ENCODE measurements at regions not wholly inside any gene's neighbourhood (a gene's known extent, or its start where the extent isn't known, plus 50 kb on each side); places are given as distances from the start of the nearest gene placed in this dataset.
A peak's percentile ranks its signal among the peaks of the same experiment; 100 is the strongest.
"Not testable (repeated sequence)": the region's sequence is repeated elsewhere in the genome, so short reads cannot be mapped to it uniquely, and the experiment has no call there.

- Histone ChIP-seq H3K9ac (ENCODE audit: low read length) (no peak overlapping the region), H3K9me3 (ENCODE audit: insufficient read depth, low read length) (no peaks in the 10 kb centered on the region), H3K27ac (ENCODE audit: low read length) (no peak overlapping the region), H2AFZ (ENCODE audit: low read depth, low read length) (no peak overlapping the region), H3K27me3 (ENCODE audit: low read depth, low read length) (no peaks in the 10 kb centered on the region), H4K20me1 (ENCODE audit: insufficient read depth, low read length) (no peaks in the 10 kb centered on the region), H3K4me1 (ENCODE audit: low read length) (peaks cover under 1% of the 10 kb centered on the region), H3K79me2 (ENCODE audit: low read length) (no peaks in the 10 kb centered on the region), H3K36me3 (replicated peaks; ENCODE audit: low read depth, low read length) (no peaks in the 10 kb centered on the region), H3K4me2 (ENCODE audit: low read length) (no peak overlapping the region), H3K4me3 (ENCODE audit: low read length) (no peak overlapping the region)
- TF ChIP-seq EZH2phosphoT487 (IDR thresholded peaks at IDR 0.05; ENCODE audit: low read depth): no peak
- TF ChIP-seq, protein P1, sequence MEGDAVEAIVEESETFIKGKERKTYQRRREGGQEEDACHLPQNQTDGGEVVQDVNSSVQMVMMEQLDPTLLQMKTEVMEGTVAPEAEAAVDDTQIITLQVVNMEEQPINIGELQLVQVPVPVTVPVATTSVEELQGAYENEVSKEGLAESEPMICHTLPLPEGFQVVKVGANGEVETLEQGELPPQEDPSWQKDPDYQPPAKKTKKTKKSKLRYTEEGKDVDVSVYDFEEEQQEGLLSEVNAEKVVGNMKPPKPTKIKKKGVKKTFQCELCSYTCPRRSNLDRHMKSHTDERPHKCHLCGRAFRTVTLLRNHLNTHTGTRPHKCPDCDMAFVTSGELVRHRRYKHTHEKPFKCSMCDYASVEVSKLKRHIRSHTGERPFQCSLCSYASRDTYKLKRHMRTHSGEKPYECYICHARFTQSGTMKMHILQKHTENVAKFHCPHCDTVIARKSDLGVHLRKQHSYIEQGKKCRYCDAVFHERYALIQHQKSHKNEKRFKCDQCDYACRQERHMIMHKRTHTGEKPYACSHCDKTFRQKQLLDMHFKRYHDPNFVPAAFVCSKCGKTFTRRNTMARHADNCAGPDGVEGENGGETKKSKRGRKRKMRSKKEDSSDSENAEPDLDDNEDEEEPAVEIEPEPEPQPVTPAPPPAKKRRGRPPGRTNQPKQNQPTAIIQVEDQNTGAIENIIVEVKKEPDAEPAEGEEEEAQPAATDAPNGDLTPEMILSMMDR (IDR thresholded peaks at IDR 0.05; ENCODE audit: low read depth, low read length): no peak
Observed at GRCh38 chr12:90695415-90695814, 259.6 kb downstream of the CCER1 start.

DNA sequence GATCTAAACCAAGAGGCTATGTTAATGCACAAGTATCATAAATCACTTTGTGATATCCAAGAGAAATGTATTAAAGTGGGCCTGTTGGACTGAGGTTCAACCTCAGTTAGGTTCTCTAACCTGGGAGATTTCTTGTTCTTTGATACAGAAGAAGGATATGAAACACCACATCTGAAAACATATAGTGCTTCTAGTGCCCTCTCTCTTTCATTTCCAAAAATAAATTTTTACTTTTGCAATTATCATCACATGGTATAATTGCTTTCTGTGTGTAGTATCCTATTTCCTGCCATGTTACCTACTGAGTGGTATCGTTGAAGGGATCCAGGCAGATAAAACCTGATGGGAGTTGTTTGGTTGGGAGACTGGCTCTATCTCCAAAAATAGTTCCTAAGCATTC, 264.9 kb downstream of the CCER1 start:
- no peaks in the 10 kb centered on the region for H4K20me1 ChIP-seq (ENCODE audit: insufficient read depth, low read length)
- H3K27me3 ChIP-seq (ENCODE audit: low read depth, low read length): no peaks in the 10 kb centered on the region
- no peak overlapping the region for H3K4me3 ChIP-seq (ENCODE audit: low read length)
- no peak overlapping the region for H3K27ac ChIP-seq (ENCODE audit: low read length)
- H3K36me3 ChIP-seq (replicated peaks; ENCODE audit: low read depth, low read length): no peaks in the 10 kb centered on the region
- no peak for TF ChIP-seq EZH2phosphoT487 (IDR thresholded peaks at IDR 0.05; ENCODE audit: low read depth)
- TF ChIP-seq, protein P1 (IDR thresholded peaks at IDR 0.05; ENCODE audit: low read depth, low read length): peak; percentile 38
- H3K9me3 ChIP-seq (ENCODE audit: insufficient read depth, low read length): no peaks in the 10 kb centered on the region
- no peak overlapping the region for H3K9ac ChIP-seq (ENCODE audit: low read length)
- H2AFZ ChIP-seq (ENCODE audit: low read depth, low read length): peak overlapping the region; percentile 59; the same call in 1 of the 2 replicates
- peaks cover 7% of the 10 kb centered on the region for H3K4me1 ChIP-seq (ENCODE audit: low read length)
- H3K4me2 ChIP-seq (ENCODE audit: low read length): peak overlapping the region; percentile 26; the same call in 1 of the 2 replicates
- H3K79me2 ChIP-seq (ENCODE audit: low read length): no peaks in the 10 kb centered on the region

- not testable (repeated sequence) for H3K27me3 ChIP-seq (ENCODE audit: low read depth, low read length); H3K4me3 ChIP-seq (ENCODE audit: low read length); H3K27ac ChIP-seq (ENCODE audit: low read length); H3K4me1 ChIP-seq (ENCODE audit: low read length); H2AFZ ChIP-seq (ENCODE audit: low read depth, low read length); H3K4me2 ChIP-seq (ENCODE audit: low read length); H3K9me3 ChIP-seq (ENCODE audit: insufficient read depth, low read length); H3K79me2 ChIP-seq (ENCODE audit: low read length); H3K9ac ChIP-seq (ENCODE audit: low read length); H3K36me3 ChIP-seq (replicated peaks; ENCODE audit: low read depth, low read length); H4K20me1 ChIP-seq (ENCODE audit: insufficient read depth, low read length)
Observed at GRCh38 chr12:90687682-90688081, 267.3 kb downstream of the CCER1 start.

DNA sequence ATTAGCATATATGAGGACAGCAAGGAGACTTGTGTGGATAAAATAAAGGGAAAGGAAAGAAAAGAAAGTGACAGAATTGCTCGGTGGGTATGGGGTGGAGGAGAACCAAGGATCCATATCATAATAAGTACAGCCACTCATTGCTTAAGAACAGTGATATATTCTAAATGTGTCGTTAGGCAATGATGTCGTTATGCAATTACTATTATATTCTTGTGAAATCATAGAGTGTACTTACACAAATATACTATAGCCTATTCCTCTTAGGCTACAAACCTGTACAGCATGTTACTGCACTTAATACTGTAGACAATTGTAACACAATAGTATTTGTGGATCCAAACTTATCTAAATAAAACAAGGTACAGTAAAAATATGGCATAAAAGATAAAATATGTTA, 271.1 kb downstream of the CCER1 start:
- Histone ChIP-seq H3K36me3 (replicated peaks; ENCODE audit: low read depth, low read length) (no peaks in the 10 kb centered on the region), H3K4me3 (ENCODE audit: low read length) (no peak overlapping the region), H2AFZ (ENCODE audit: low read depth, low read length) (no peak overlapping the region), H3K9ac (ENCODE audit: low read length) (no peak overlapping the region), H3K9me3 (ENCODE audit: insufficient read depth, low read length) (no peaks in the 10 kb centered on the region), H3K27ac (ENCODE audit: low read length) (no peak overlapping the region), H3K4me2 (ENCODE audit: low read length) (no peak overlapping the region), H3K27me3 (ENCODE audit: low read depth, low read length) (no peaks in the 10 kb centered on the region), H4K20me1 (ENCODE audit: insufficient read depth, low read length) (no peaks in the 10 kb centered on the region), H3K79me2 (ENCODE audit: low read length) (no peaks in the 10 kb centered on the region), H3K4me1 (ENCODE audit: low read length) (no peaks in the 10 kb centered on the region)
- no peak for TF ChIP-seq EZH2phosphoT487 (IDR thresholded peaks at IDR 0.05; ENCODE audit: low read depth)
- TF ChIP-seq, protein P1 (IDR thresholded peaks at IDR 0.05; ENCODE audit: low read depth, low read length): no peak

DNA sequence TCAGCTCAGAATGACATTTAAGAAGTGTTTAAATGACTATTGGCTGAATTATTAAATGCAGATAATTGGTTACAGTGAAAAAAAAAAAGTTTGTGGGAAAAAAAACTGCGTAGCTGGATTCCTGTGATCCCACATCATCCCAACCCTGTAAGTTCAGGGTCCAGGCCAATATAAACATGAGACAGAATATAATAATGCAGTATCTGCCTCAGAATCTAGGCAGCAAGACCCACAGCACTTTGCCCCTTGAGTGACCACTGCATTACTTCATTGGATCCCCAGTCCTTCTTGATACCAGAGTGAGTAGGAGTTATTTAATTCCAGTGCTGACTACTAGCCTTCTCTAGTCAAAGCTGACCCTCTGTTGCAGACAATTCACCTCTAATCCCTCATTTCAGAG, 272.6 kb downstream of the CCER1 start:
- H3K4me3 ChIP-seq (ENCODE audit: low read length): no peak overlapping the region
- H3K4me1 ChIP-seq (ENCODE audit: low read length): no peaks in the 10 kb centered on the region
- H3K9me3 ChIP-seq (ENCODE audit: insufficient read depth, low read length): no peaks in the 10 kb centered on the region
- H2AFZ ChIP-seq (ENCODE audit: low read depth, low read length): no peak overlapping the region
- no peak overlapping the region for H3K9ac ChIP-seq (ENCODE audit: low read length)
- no peak for TF ChIP-seq EZH2phosphoT487 (IDR thresholded peaks at IDR 0.05; ENCODE audit: low read depth)
- TF ChIP-seq, protein P1 (IDR thresholded peaks at IDR 0.05; ENCODE audit: low read depth, low read length): no peak
- no peaks in the 10 kb centered on the region for H3K27me3 ChIP-seq (ENCODE audit: low read depth, low read length)
- H3K36me3 ChIP-seq (replicated peaks; ENCODE audit: low read depth, low read length): no peaks in the 10 kb centered on the region
- no peaks in the 10 kb centered on the region for H3K79me2 ChIP-seq (ENCODE audit: low read length)
- no peaks in the 10 kb centered on the region for H4K20me1 ChIP-seq (ENCODE audit: insufficient read depth, low read length)
- H3K4me2 ChIP-seq (ENCODE audit: low read length): no peak overlapping the region
- no peak overlapping the region for H3K27ac ChIP-seq (ENCODE audit: low read length)
